PFSK-1 (cell line): ENCODE measurements at regions not wholly inside any gene's neighbourhood (a gene's known extent, or its start where the extent isn't known, plus 50 kb on each side); places are given as distances from the start of the nearest gene placed in this dataset.

ENCODE experiments used
- FOXP2 ChIP-seq: optimal IDR thresholded peaks from 2 replicates; pipeline ENCODE3; 2011; ENCODE audit warnings: borderline replicate concordance, control low read depth, inconsistent platforms; ENCODE audit not compliant: insufficient read depth; ENCODE audit errors: extremely low read length, extremely low read depth
- POLR2AphosphoS5 ChIP-seq: IDR thresholded peaks from 2 replicates; pipeline ENCODE4 v1.6.1; 2012; ENCODE audit warnings: low read depth, mild to moderate bottlenecking, control low read depth, low read length, moderate library complexity
- REST ChIP-seq, 2 experiments: IDR thresholded peaks; 2 replicates each; pipeline versions ENCODE4 v1.6.1 to v1.8.0; 2011 to 2012; ENCODE audit warnings: low read depth in 2 of 2, low read length in 2 of 2, control low read depth in 1 of 2, inconsistent platforms in 1 of 2, mild to moderate bottlenecking in 1 of 2, moderate library complexity in 1 of 2; ENCODE audit not compliant: insufficient read depth in 1 of 2
- SIN3A ChIP-seq: IDR thresholded peaks from 2 replicates; pipeline ENCODE4 v1.6.1; 2012; ENCODE audit warnings: mild to moderate bottlenecking, low read length, moderate library complexity, borderline replicate concordance; ENCODE audit not compliant: insufficient read depth
- TAF1 ChIP-seq: IDR thresholded peaks from 2 replicates; pipeline ENCODE4 v1.6.1; 2012; ENCODE audit warnings: low read length, control low read depth, borderline replicate concordance; ENCODE audit not compliant: insufficient read depth

- TF ChIP-seq FOXP2, result no peak
- TF ChIP-seq REST (IDR thresholded peaks at IDR 0.05; ENCODE audit: insufficient read depth in 1 of 2, low read depth in 2 of 2, low read length in 2 of 2), result no peak
- TF ChIP-seq SIN3A, result no peak
- TF ChIP-seq TAF1, result no peak
- TF ChIP-seq POLR2AphosphoS5, result no peak
Observed at GRCh38 chr14:98704441-98704840, 567.6 kb downstream of the BCL11B start.

GRCh38 chr14:98705871-98706300, 566.1 kb downstream of the BCL11B start:
- TF ChIP-seq TAF1 (no peak), POLR2AphosphoS5 (no peak), FOXP2 (no peak), SIN3A (no peak), REST (IDR thresholded peaks at IDR 0.05; ENCODE audit: insufficient read depth in 1 of 2, low read depth in 2 of 2, low read length in 2 of 2) (no peak)

GRCh38 chr14:98707522-98707921, 564.5 kb downstream of the BCL11B start:
- TF ChIP-seq FOXP2 (no peak), REST (IDR thresholded peaks at IDR 0.05; ENCODE audit: insufficient read depth in 1 of 2, low read depth in 2 of 2, low read length in 2 of 2) (no peak), SIN3A (no peak), POLR2AphosphoS5 (no peak), TAF1 (no peak)

GRCh38 chr14:98708555-98708954, 563.4 kb downstream of the BCL11B start:
- no peak for TF ChIP-seq FOXP2
- no peak for TF ChIP-seq SIN3A
- TF ChIP-seq POLR2AphosphoS5, result no peak
- no peak for TF ChIP-seq TAF1

GRCh38 chr14:98711453-98711852, 560.5 kb downstream of the BCL11B start:
- TF ChIP-seq POLR2AphosphoS5 (no peak), REST (IDR thresholded peaks at IDR 0.05; ENCODE audit: insufficient read depth in 1 of 2, low read depth in 2 of 2, low read length in 2 of 2) (no peak)
